Testis (tissue), 2 donors: ENCODE measurements at regions not wholly inside any gene's neighbourhood (a gene's known extent, or its start where the extent isn't known, plus 50 kb on each side); places are given as distances from the start of the nearest gene placed in this dataset.

ENCODE experiments used
- DNase-seq: peaks from one replicate; pipeline ENCODE4 v3.0.0-alpha.2; 2019
- H3K27ac ChIP-seq, 2 donors: fragments of 200-600 bp; sonication (generic); one replicate each; pipeline ENCODE4 v1.5.1; 2019
- H3K27me3 ChIP-seq: fragments of 200-600 bp; sonication (generic); one replicate; pipeline ENCODE4 v1.5.1; 2019
- H3K36me3 ChIP-seq: fragments of 200-600 bp; sonication (generic); one replicate; pipeline ENCODE4 v1.5.1; 2017; ENCODE audit warnings: low read depth; ENCODE audit errors: missing control alignments
- H3K4me1 ChIP-seq: fragments of 200-600 bp; sonication (generic); one replicate; pipeline ENCODE4 v1.5.1; 2019
- H3K4me3 ChIP-seq, 2 donors: fragments of 200-600 bp; sonication (generic); one replicate each; pipeline ENCODE4 v1.5.1; 2017 to 2019
- H3K9me3 ChIP-seq: fragments of 200-600 bp; sonication (generic); one replicate; pipeline ENCODE4 v1.5.1; 2017
- POLR2A ChIP-seq: fragments of 450-650 bp; IDR thresholded peaks from one replicate; pipeline ENCODE4 v1.6.1; 2017; ENCODE audit warnings: antibody characterized with exemption, mild to moderate bottlenecking, moderate library complexity
- WGBS, 2 donors: methylation state at CpG; one replicate each; pipeline ENCODE4 v1.1.5; 2018; 5-methylcytosine and 5-hydroxymethylcytosine counted together
- intact Hi-C: fragments of 100-400 bp; cut with DNase I; formaldehyde crosslinking; loops from one replicate; pipeline ENCODE4 v1.15.1; 2023; ENCODE audit warnings: low total_unique reads
- TF ChIP-seq, protein P1 (sequence below), 3 experiments: fragments of 450-650 bp in 2 of 3; fragments of 200-600 bp in 1 of 3; sonication (generic) in 1 of 3; IDR thresholded peaks; one replicate each; pipeline ENCODE4 v1.5.1; 2016 to 2019; ENCODE audit warnings: antibody characterized with exemption in 3 of 3, mild to moderate bottlenecking in 2 of 3, moderate library complexity in 1 of 3

DNA sequence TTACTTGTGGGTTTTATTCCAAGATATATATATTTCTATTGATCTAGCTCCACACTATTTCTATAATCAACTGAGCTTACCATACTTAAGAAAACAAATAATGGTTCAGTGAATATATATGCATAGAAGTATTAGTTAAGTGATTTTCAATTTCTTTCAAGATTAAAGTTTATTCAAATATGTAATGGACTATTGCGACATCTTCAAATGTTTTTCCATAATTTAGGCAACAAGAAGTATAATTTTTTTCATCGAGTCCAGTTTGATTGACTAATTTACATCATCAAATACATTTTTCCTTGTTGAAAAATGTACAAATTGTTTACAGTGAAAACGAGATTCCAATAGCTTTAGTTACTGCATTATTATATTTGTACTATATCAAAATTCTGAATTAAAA is 528.6 kb downstream of the PTPRC start:
- Histone ChIP-seq H3K27me3 (no peaks in the 10 kb centered on the region), H3K27ac (no peak overlapping the region), H3K4me1 (no peaks in the 10 kb centered on the region), H3K4me3 (no peak overlapping the region), H3K36me3 (no peaks in the 10 kb centered on the region), H3K9me3 (no peaks in the 10 kb centered on the region)
- no peak for DNase-seq
- TF ChIP-seq POLR2A: no peak
- TF ChIP-seq, protein P1, sequence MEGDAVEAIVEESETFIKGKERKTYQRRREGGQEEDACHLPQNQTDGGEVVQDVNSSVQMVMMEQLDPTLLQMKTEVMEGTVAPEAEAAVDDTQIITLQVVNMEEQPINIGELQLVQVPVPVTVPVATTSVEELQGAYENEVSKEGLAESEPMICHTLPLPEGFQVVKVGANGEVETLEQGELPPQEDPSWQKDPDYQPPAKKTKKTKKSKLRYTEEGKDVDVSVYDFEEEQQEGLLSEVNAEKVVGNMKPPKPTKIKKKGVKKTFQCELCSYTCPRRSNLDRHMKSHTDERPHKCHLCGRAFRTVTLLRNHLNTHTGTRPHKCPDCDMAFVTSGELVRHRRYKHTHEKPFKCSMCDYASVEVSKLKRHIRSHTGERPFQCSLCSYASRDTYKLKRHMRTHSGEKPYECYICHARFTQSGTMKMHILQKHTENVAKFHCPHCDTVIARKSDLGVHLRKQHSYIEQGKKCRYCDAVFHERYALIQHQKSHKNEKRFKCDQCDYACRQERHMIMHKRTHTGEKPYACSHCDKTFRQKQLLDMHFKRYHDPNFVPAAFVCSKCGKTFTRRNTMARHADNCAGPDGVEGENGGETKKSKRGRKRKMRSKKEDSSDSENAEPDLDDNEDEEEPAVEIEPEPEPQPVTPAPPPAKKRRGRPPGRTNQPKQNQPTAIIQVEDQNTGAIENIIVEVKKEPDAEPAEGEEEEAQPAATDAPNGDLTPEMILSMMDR (IDR thresholded peaks at IDR 0.05): no peak
- 89 to 95% methylated on average over 3 of the region's 3 CpGs for WGBS, 2 donors
- intact Hi-C loops: no loop called here

DNA sequence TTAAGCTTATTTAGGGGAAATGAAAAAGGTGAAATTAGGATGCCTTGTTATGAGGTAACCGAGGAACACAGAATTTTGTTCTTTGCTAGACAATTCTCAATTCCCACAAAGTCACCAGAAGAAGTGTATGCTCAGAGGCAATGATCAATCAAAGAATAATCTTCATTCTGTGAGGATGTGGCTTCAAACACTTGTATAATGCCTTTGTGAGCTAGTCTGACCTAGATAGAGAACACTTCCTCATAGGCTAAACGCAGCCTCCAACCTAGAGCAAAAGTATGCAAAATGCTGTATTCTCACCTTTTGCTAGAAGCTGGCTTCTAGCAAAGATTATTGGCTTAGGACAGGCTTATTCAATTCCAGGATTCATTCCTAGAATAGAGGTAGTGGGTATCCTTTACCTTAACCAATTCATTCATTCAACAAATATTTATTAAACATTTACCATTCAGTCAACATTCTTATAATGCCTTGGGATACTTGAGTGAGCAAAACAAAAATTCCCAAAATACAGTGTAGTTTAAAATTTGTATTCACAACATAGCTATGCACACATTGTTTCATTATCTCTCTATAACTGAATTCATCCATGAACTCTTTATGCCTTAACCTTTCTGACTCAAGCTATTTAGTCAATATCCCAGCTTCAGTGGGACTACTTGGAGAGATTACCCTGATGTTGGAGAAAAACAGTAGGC is 530.2 kb downstream of the PTPRC start:
- H3K9me3 ChIP-seq: no peaks in the 10 kb centered on the region
- H3K4me3 ChIP-seq: no peak overlapping the region
- TF ChIP-seq POLR2A: no peak
- TF ChIP-seq, protein P1 (IDR thresholded peaks at IDR 0.05): no peak
- DNase-seq: no peak
- intact Hi-C loops: no loop called here
- H3K27me3 ChIP-seq: no peaks in the 10 kb centered on the region
- H3K27ac ChIP-seq: no peak overlapping the region
- 91 to 94% methylated on average over 2 of the region's 2 CpGs for WGBS, 2 donors
- H3K36me3 ChIP-seq: no peaks in the 10 kb centered on the region
- H3K4me1 ChIP-seq: no peaks in the 10 kb centered on the region

DNA sequence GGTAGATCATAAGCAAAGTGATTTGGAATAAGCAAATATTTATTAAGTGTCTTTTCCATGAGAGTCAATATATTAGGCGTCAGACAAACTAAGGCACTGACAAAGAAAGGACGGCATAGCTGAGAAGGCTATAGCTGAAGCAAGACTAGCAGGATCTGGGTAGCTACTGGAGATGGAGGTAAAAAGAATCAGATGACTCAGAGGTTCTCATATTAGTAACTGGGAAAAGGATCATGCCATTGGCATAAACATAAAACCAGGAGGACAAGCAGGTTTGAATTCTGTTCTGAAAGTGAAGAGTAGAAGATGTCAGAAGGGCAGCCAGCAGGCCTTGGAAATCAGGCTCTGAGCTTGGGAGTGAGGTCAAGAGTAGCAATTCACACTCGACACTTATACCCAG is 531.9 kb downstream of the PTPRC start:
- 93 to 95% methylated on average over 3 of the region's 3 CpGs for WGBS, 2 donors
- no peak for DNase-seq
- no peaks in the 10 kb centered on the region for H3K36me3 ChIP-seq
- H3K27me3 ChIP-seq: no peaks in the 10 kb centered on the region
- H3K4me3 ChIP-seq: no peak overlapping the region
- no peaks in the 10 kb centered on the region for H3K9me3 ChIP-seq
- H3K27ac ChIP-seq: no peak overlapping the region
- TF ChIP-seq, protein P1 (IDR thresholded peaks at IDR 0.05): no peak
- no peak for TF ChIP-seq POLR2A
- no peaks in the 10 kb centered on the region for H3K4me1 ChIP-seq
- intact Hi-C loops: no loop called here

DNA sequence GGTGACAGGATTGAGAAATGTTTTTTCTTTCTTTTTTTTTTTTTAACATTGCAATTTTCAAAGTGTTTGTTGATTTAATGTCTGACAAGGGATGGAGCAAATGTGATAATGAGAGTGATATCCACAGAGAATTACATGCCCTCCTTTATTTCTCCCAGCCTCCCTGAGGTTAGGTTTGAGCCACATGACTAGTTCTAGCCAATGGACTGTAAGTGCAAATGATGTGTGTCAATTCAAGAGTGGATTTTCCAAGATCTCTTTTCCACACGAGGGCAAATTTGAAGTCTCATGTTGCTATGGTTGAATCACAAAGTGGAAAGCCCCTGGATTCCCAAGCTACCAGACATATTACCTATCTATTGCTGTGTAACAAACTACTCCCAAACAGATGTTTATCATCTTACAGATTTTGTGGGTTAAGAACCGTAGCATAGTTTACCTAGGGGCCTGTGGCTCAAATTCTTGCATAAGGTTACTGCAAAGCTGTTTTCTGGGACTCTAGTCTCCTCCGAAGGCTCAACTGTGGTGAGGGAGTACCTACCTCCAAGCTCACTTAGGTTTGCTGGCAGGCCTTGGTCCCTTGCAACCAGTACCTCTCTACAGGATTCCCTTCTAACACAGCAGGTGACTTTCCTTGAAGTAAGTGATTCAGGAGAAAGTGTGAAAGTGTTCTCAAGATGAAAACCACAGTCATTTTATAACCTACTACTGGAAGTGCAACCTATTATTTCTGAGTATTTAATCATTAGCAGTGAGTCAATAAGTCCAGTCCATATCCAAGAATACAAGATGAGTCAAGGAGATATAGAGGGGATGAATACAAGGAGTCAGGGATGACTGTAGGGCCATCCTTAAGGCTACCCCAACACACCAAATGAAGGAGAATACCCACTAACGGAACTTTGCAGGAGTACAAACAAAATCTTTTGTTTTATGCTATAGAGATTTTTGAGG is 533.6 kb downstream of the PTPRC start:
- intact Hi-C loops: no loop called here
- no peaks in the 10 kb centered on the region for H3K27me3 ChIP-seq
- no peaks in the 10 kb centered on the region for H3K36me3 ChIP-seq
- H3K4me1 ChIP-seq: no peaks in the 10 kb centered on the region
- WGBS, 2 donors: 88 to 89% methylated on average over 4 of the region's 4 CpGs
- no peak for DNase-seq
- TF ChIP-seq, protein P1 (IDR thresholded peaks at IDR 0.05): no peak
- TF ChIP-seq POLR2A: no peak
- H3K4me3 ChIP-seq: no peak overlapping the region
- H3K9me3 ChIP-seq: no peaks in the 10 kb centered on the region
- no peak overlapping the region for H3K27ac ChIP-seq
